GM19043 (cell line): ENCODE measurements at regions not wholly inside any gene's neighbourhood (a gene's known extent, or its start where the extent isn't known, plus 50 kb on each side); places are given as distances from the start of the nearest gene placed in this dataset.

Source experiments
- ATAC-seq: cut with Tn5 transposase; IDR thresholded peaks from one replicate; pipeline ENCODE4 v1.9.1; 2021; ENCODE audit warnings: low read depth; ENCODE audit not compliant: unreplicated experiment

DNA sequence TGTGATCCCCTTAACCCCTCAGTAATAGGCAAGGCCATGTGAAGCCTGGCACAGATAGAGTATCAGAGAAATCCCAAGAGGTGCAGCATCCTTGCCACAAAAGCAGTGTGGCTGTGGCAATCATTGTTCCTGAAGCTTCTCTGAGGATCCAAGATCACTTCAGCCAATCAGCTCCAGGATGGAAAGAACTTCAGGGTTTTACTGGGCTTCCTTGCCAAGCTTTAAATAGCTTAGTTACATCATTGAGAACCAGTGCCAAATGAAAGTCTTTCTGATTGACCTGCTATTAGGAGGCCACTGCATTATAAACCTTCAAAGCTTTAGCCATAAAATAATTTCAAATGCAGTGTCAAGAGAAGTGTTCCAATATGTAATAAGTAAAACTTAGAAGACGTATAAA is 430.6 kb downstream of the PIK3R1 start:
- ATAC-seq = no peak

DNA sequence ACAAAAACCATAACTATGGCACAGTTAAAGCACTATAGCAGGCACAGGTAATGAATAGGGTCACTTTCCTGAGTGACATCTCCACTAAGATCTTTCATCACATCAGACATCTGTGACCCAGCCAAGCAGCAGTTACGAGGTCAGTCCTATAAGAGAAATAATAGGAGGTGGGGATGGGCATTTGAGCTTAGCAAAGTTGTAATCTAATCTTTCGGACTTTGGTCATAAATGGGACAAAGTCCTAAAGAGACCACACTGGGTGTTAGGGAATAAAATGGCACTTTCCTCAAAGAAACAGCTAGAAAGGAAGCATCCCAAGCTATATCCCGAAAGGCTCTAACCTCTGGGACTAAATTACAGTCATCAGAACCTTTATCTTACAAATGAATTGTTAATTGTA is 432.2 kb downstream of the PIK3R1 start:
- ATAC-seq = no peak

DNA sequence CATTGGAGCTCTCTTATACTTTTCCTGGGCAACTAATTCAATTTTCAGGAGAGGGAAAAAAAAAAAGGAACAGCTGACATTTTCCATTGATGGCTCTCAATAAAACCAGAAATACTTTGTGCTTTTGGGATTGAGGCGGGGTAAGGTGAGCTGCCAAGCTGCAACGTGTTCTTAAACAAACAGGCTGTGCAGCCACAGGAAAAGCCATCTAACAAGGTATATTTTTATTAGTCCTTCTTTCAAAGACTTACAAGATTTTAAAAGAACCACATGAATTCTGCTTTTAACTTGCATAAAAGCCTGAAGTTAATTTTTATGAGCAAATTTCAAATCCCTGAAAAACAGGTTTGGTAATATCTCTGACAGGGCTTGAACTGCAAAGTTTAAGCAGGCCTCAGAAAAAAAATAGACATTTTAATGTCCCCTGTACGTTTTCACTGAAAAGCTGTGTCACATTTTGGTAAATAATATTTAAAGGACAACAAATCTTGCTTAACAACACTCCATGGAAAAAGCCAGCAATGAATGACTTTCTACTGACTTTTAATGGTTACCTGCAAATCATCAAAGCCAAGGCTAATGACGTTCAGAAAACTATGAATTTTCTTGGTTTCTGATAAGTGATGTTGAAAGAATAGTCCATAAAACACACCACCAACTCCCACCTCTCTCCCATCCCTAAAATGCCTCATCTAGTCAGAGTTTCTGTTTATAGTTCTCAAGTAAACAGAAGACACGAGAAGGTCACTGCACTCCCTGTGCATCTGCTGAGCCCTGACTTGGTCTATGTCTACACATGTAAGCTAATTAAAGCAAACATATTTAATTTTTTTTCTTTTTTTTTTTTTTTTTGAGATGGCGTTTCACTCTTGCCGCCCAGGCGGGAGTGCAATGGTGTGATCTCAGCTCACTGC is 433.6 kb downstream of the PIK3R1 start:
- ATAC-seq = no peak

DNA sequence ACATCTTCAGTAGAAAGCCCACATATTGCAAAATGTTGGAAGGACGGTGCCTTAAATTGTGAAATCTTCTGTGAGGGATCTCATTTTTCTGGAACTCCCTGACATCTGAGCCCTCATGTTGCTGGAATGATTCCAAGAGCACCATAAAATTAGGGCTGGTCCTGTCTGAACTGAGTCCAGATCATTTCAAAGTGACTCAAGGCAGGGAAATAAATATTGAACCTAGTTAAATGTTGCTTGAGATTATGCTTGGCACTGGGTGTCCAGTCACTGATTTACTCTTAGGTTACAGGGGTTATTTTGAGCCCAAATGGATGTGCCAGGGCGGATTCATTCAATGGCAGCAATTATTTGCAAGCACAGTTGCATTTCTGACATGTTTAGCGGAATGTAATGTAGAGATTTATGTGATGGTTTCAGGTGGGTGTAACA is 437.0 kb downstream of the PIK3R1 start:
- no peak for ATAC-seq

DNA sequence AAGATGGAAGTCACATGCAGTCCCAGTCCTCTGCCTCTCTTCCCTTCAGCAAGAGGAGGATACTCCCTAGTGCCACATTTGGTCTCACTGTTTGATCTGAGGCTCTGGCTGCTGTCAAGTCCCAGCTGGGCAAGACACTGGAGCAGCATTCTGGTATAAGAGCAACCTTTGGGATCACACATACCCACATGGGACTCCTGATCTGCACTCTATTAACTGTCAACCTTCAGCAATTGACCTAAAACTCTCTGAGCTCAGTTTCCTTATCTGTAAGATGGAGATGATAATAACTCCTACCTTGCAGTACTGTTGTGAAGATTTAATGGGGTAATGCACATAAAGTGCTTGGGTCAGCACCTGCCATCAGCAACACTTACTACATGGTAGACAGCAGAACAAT is 437.9 kb downstream of the PIK3R1 start:
- no peak for ATAC-seq

DNA sequence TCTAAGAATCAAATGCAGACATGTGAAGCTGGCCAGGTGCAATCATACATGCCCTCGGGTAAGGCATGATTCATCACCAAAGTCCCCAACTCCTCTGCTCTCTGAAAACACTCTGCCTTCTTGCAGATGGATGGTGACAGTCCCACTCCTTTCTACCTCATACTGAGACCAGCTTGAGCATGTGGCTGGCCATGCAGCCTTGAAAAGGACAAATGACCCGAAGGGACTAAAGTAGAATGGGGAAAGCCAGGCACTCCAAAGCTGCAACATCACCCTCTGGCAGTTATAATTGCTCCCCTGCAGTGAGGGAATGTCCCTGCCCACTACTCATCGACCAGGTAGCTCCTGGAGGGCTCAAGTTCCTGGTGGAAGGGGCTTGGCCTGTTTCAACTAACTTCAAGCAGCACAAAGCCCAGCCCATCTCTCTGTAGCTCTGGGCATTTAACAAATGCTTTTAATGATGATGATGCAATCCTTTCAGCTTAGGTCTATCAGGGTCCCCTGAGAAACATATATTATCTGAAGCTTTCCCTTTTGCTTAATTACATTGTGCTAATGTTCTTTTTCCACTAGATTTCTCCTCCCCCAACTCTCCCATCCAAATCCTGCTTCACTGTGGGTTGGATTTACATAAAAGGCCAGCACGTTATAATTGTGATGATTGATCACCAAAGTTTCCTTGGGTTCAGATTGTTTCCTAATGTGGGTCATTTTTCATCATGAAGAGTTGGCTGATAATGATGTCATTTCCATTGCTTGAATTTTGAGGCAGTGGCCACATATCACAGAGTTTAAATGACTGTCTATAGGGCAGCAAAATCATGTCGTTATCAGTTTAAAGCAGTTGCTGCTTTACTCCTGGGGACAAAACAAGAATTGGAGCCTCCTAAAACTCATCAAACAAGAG is 436.5 kb upstream of the SLC30A5 start:
- no peak for ATAC-seq

DNA sequence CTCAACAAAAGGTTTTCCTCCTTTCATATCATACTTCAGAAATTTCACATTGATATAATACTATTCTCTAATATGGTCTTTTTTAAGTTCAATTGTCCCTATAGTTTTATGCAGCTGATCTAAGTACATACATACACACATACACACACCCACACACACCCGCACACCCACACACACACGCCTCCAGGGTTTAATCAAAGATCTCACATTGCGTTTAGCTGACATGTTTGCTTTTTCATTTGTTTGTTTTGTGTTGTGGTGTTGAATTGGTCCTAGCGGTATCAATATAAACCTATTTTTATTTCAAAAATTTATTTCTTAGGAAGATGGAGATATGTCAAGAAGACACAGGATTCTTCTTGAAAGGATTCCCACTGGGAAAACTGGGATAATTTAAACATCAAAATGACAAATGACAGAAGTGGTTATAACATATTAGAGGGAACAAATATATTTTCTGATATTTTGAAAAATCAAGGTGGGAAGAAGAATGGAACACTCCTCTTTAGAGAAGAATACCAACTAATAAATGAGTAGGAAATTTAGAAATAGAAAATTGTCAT is 434.9 kb upstream of the SLC30A5 start:
- ATAC-seq = no peak

DNA sequence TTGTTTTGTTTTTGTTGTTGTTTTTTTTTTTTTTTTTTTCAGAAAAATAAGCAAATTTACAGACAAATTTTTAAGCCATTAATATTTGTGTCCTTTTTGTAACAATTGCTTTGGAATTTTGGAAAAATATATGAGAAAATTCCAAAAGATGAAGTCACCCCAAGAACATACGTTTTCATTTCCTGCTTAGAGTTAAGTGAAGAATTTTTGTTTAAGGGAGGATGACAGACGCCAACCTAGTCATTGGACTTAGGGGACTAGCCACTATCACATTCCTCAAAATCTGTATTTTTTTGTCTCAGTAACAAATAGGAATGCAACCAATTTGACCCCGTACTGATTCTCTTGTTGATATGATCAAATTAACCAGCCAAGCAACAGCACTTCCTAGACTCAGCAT is 433.9 kb upstream of the SLC30A5 start:
- no peak for ATAC-seq

DNA sequence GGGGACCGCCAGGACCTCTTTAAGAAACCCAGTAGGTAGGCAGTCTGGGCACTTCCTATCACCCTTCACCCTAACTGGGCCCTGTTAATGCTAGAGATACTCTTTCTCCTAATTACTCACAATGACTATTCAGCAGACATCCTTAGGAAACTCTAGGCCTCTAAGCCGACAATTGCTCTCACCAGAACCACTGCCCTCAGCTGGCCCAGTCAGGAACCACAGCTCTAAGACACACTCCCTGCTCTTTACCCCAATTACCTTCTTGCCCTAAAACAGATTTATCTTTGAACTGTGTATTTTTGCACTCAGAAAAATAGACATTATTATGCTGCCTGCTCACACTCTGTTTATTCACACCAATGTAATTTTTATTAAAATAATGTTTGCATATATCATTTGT is 432.6 kb upstream of the SLC30A5 start:
- ATAC-seq = no peak

DNA sequence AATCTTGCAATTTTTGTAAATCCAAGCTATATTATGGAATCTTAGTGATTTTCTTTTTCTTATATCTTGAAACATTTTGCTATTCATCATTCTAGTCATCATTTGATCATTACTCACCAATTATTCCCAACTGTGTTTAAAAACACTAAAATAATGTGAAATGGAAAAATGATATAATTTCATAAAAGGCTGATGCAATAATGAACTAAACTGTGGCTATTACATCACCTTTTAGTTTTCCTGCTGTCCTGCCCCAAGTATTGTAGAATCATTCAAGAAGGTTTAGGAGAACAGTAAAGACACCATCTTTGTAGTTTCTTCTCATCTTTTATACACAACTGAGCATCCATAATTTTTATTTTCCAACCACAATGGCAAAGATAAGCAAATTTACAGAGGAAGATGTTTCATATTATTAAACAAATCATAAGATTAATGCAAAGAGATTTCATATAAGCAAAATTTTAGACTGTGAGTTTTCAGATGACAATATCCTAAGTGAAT is 431.0 kb upstream of the SLC30A5 start:
- no peak for ATAC-seq

DNA sequence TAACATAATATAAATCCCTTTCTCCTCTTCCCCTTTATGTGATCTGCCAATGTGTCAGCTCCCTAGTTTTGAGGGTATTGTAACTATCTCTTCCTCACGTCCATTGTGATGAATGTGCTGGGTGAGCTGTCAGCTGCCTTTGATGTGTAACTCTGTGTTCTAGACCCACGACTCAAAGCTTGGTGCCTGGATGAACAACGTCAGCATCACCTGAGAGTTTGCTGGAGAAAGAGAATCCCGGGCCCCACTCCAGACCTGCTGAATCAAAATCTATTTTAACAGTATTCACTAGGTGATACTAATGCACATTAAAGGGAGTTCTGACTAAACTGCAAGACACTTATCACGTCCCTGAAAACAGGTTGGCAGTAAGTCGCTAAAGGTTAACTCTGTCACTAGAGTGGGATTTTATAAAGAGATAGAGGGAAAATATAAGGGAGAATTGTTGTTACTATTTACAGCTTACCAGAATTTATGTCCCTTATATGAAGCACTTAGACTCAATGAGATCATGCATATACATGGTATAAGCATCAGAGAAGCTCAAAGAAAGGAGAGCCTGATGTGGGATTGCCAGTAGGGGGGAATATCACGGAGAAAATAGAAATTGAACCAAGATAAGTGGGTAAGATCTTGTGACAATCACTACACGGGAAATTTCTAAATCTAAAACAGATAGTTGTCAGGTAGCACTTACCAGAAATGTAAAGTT is 423.8 kb upstream of the SLC30A5 start:
- no peak for ATAC-seq

DNA sequence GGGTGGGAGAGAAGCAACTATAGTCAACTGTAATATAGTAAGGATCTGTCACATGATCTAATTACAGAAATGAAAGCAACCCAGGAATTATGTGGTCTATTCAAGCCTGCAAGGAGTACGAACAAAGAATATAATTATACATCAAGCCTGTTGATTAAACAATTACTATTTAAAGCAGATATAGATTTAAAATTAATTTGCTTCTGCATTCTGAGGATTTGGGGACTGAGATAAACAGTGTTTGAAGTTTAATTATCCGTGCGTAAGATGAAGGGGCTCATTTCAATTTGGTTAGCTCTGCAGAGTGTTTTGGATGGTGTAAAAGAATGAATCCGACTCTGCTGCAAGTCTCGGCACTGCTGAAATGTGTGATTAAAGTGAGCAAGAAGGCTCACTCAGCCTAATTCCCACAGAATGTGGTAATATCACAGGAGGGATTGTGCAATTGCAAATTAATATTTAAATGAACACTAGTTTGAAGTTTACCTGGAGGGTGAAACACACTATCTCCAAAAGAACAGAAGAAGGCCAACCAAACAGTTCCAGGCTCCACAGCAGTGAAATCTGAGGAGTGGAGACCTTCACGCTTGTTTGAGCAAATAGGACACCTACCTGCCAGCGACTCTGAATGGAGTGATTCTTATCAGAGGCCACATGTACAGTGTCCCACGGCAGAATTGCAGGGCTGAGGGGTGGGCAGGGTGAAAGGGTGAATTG is 420.6 kb upstream of the SLC30A5 start:
- ATAC-seq = no peak

DNA sequence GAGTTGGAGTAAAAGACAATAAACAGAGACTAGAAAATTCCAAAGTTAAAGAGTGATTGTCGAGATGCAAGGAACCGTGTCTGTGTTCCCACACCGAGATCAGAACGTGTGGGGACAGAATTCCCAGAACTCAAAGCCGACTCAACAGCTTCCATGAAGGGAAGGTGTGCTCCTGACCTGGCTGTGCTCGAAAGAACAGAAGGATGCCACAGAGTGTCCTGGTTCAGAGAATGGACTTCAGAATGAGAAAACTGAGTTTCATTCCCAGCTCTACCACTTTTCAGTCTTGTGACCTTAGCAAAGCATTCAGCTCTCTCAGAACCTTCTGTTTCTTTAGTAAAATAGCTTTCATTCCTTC is 420.0 kb upstream of the SLC30A5 start:
- ATAC-seq = no peak

DNA sequence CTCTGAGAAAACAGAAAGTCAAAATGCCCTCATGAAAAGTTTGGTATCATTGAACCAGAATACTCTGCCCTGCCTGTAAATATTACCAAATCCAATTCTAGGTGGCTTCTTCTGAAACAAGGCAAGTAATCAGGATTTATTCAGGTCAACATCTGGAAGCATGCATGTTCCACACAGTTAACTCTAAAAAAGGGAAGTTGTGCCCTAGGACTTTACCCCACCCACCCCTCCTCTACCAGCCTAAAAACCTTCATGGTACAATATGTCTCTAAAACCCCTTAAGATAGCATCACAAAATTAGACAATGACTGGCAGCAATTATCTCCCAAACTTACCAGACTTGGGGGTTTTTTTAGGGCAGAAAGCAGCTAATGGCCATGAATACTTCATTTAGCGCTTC is 414.8 kb upstream of the SLC30A5 start:
- ATAC-seq = no peak

DNA sequence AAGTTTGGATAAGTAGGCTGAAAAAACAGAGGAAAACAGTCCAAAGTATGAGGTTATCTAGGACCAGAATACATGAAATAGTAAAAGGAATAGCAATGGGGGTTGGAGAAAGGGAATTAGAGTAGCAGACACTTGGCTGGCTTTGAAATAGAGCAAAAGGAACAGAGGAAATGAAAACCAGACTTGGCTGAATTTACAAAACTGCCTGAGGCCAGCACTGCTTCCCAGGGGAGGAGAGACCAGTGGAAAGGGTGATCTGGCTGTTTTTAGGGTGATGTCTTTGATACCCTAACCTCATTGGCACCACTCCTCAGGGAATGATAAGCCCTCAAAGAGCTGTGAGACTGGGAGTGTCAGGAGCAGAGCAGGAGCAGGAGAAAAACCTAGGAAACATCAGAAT is 413.4 kb upstream of the SLC30A5 start:
- no peak for ATAC-seq

DNA sequence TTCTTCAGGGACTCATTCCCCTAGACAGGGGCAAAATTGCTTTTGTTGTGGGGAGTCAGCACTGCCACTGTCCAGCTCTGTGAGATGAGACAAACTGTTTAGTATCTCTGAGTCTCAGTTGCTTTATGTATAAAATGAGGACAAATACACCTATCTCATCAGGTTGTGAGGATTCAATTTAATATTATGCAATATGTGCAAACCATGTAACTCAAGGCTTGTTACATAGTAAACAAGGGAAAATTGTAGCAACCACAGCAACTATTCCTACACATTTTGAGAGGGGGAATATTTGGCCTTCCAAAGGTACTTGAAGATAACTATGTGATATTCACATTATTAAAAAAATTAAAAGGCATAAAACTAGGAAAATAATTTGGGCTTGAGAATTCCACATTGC is 411.9 kb upstream of the SLC30A5 start:
- ATAC-seq = no peak

DNA sequence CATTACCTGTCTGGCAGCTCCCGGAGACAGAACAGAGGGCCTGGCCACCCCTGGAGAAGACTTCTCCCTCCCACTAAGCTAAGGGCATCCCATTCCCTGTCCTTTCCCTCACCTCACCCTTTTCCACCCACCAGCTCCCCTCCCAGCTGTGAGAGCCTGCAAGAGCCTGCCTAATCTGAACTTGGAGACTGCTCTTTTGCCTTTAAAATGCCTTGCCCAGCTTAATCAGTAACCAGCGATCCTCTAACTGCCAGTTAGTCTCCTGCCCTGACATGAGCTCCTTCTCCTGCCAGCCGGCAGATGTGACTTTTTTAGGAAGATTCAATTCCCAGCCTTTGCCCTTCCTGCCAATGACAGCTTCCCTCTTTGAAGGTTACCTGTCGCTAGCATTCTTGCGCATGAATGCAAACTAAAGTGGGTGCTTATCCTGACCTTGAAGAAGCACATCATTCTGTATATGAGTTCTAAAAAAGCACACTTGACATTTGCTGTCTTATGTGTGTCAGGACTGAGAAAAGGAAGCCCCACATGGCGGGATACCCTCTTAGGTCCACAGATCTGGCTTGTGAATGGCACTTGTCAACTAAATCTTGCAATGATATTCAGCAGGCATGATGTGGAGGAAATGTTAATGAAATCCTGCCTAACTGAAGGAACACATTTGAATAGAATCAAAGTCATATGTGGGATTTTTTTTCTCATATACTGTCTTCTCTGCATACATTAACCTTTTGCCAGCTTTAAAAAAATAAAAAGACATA is 411.2 kb upstream of the SLC30A5 start:
- ATAC-seq = no peak

DNA sequence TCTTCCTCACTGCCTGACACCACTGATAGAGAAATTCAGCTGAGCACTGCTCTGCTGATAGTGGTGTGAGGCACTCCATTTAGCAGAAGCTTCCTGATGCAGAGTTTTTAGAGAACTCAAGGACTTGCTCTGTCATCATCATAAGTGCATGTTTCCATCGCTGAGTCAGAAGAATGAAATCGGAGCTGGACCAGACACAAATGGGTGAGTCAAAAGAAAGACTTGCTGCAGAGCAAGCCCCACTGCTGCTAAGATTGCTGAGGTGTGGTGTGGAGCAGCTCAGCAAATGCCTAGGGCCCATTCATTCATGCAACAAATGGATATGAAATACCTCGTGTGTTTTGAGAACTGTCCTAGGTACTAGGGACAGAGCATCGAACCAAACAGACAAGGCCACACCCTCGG is 410.2 kb upstream of the SLC30A5 start:
- no peak for ATAC-seq

DNA sequence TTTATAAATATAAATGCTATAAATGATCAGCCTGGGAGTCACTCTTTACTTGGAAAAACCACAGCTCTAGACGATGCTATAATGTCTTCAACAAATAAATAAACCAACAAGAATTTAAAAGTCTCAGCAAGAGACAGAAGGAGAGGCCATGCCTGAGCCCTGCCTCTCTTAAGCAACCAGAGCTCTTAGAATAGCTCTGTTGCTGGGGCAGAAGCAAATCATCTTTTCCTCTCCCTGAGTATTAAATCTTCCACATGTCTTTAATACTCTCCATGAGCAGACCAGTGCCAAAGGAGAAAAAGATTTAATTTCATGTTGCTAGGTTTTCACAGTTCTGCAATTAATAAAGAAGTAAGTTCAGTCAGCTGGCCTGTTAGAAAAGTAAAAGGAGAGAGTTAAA is 408.0 kb upstream of the SLC30A5 start:
- no peak for ATAC-seq
